Heart left ventricle (tissue), 16 donors: ENCODE measurements at regions not wholly inside any gene's neighbourhood (a gene's known extent, or its start where the extent isn't known, plus 50 kb on each side); places are given as distances from the start of the nearest gene placed in this dataset.

Experiments used
- ATAC-seq, 4 donors: fragments of 200-7000 bp; cut with Tn5 transposase; one replicate each; pipeline ENCODE4 v1.9.1; 2020 to 2022; ENCODE audit warnings: moderate library complexity in 4 of 4, mild to moderate bottlenecking in 3 of 4, moderate number of reproducible peaks in 1 of 4
- DNase-seq, 5 donors: peaks; one replicate each; pipeline ENCODE4 v3.0.0-alpha.2; 2020
- H3K27ac ChIP-seq, 12 donors: fragments of 200-600 bp; sonication (generic) in 4 of 12; one replicate each; pipeline versions ENCODE4 v1.5.0 to v1.8.0; 2016 to 2022; ENCODE audit warnings: mild to moderate bottlenecking in 2 of 12
- H3K27me3 ChIP-seq, 9 donors: fragments of 200-600 bp; sonication (generic) in 2 of 9; one replicate each; pipeline versions ENCODE4 v1.5.1 to v1.8.0; 2016 to 2022; ENCODE audit warnings: mild to moderate bottlenecking in 3 of 9
- H3K36me3 ChIP-seq, 9 donors: fragments of 200-600 bp; sonication (generic) in 2 of 9; one replicate each; pipeline versions ENCODE4 v1.5.0 to v1.8.0; 2018 to 2022; ENCODE audit warnings: mild to moderate bottlenecking in 2 of 9
- H3K4me1 ChIP-seq, 12 donors: fragments of 200-600 bp; sonication (generic) in 4 of 12; one replicate each; pipeline versions ENCODE4 v1.5.0 to v1.8.0; 2016 to 2022; ENCODE audit warnings: mild to moderate bottlenecking in 3 of 12
- H3K4me3 ChIP-seq, 12 donors: fragments of 200-600 bp; sonication (generic) in 4 of 12; one replicate each; pipeline versions ENCODE4 v1.5.0 to v1.8.0; 2017 to 2022; ENCODE audit warnings: mild to moderate bottlenecking in 9 of 12, moderate library complexity in 4 of 12
- H3K9me3 ChIP-seq, 12 donors: fragments of 200-600 bp; sonication (generic) in 4 of 12; one replicate each; pipeline versions ENCODE4 v1.5.0 to v1.8.0; 2016 to 2022; ENCODE audit warnings: mild to moderate bottlenecking in 1 of 12
- CTCF ChIP-seq, 12 donors: fragments of 200-600 bp; sonication (generic) in 4 of 12; IDR thresholded peaks; one replicate each; pipeline versions ENCODE4 v1.5.0 to v1.8.0; 2018 to 2022; ENCODE audit warnings: antibody characterized with exemption in 12 of 12, mild to moderate bottlenecking in 5 of 12
- POLR2A ChIP-seq, 2 donors: fragments of 450-650 bp; IDR thresholded peaks; one replicate each; pipeline ENCODE4 v1.6.1; 2017; ENCODE audit warnings: antibody characterized with exemption in 2 of 2, mild to moderate bottlenecking in 2 of 2, moderate library complexity in 2 of 2
- WGBS, 4 donors: extraction: QIAGEN DNeasy Blood & Tissue Kit in 2 of 4; methylation state at CpG; one replicate each; pipeline versions ENCODE4 v1.1.5 to v1.1.7; 2013 to 2018; 5-methylcytosine and 5-hydroxymethylcytosine counted together
- intact Hi-C, 10 donors: fragments of 100-400 bp; cut with DNase I; formaldehyde crosslinking; loops; one replicate each; pipeline versions ENCODE4 v1.11.1 to v1.14.2; 2022
- donor health status: ischemic (EF 13 %, LVEDD 7.1; RV severe dilation, severe dysfunction).
- donor health status: healthy with polysubstance abuse.
- donor health status: DM: no; HTN: yes; CAD: no.
- donor health status: DM: no; HTN: no; CAD: no.
- donor health status: ischemic (EF 25% LVEDD 6.9; RV normal size, moderate dysfunction).
- donor health status: ischemic (EF 25% LVEDD 5.7; RV mildly dilated, moderate dysfunction).
- donor health status: healthy.
- donor health status: DM: yes; HTN: yes; CAD: no.
- donor health status: ischemic (EF 35%, LVEDD 5.7; RV mildly dilated, moderate dysfunction).
- donor health status: nonischemic (EF 11% LVEDD 7.7; RV severe dilation, severe dysfunction).
- donor health status: DM: yes; HTN: yes; CAD: no.
- donor health status: PGD.
- donor health status: ischemic (EF 29% LVEDD 5.4; RV normal size, mild dysfunction).
- donor health status: nonischemic (EF 23%, LVEDD 6.1; RV moderate dilation, normal function).

GRCh38 chr6:163994566-163994965, 580.0 kb downstream of the QKI start:
- no peak for TF ChIP-seq CTCF (IDR thresholded peaks at IDR 0.05)
- TF ChIP-seq POLR2A (IDR thresholded peaks at IDR 0.05), result no peak
- ATAC-seq (no peak), DNase-seq (no peak)
- intact Hi-C loops, result no loop called here
- Histone ChIP-seq H3K4me3 (no peak overlapping the region), H3K36me3 (no peaks in the 10 kb centered on the region), H3K4me1 (no peaks in the 10 kb centered on the region), H3K27me3 (no peaks in the 10 kb centered on the region), H3K27ac (no peak overlapping the region), H3K9me3 (no peaks in the 10 kb centered on the region)
- 75 to 80% (median 75%) methylated on average over 5 of the region's 5 CpGs for WGBS, 4 donors

- 96 to 97% (median 97%) methylated on average over 6 of the region's 6 CpGs for WGBS, 4 donors
- no peaks in the 10 kb centered on the region for H3K9me3 ChIP-seq
- intact Hi-C loops, result no loop called here
- no peak for DNase-seq
- ATAC-seq, result no peak
- no peaks in the 10 kb centered on the region for H3K27me3 ChIP-seq
- TF ChIP-seq CTCF (IDR thresholded peaks at IDR 0.05) (no peak), POLR2A (IDR thresholded peaks at IDR 0.05) (no peak)
- H3K4me3 ChIP-seq, result no peak overlapping the region
- no peaks in the 10 kb centered on the region for H3K36me3 ChIP-seq
- no peaks in the 10 kb centered on the region for H3K4me1 ChIP-seq
- H3K27ac ChIP-seq, result no peak overlapping the region
Observed at GRCh38 chr6:163992701-163993100, 578.2 kb downstream of the QKI start.

- intact Hi-C loops, result no loop called here
Observed at GRCh38 chr6:163992056-163992455, 577.5 kb downstream of the QKI start.

GRCh38 chr6:163991321-163991720, 576.8 kb downstream of the QKI start:
- Histone ChIP-seq H3K27ac (no peak overlapping the region), H3K27me3 (no peaks in the 10 kb centered on the region), H3K9me3 (no peaks in the 10 kb centered on the region), H3K36me3 (no peaks in the 10 kb centered on the region), H3K4me1 (peaks cover 0 to 5% (median under 1%) of the 10 kb centered on the region in 12 donors), H3K4me3 (no peak overlapping the region)
- DNase-seq (no peak), ATAC-seq (no peak)
- TF ChIP-seq POLR2A (IDR thresholded peaks at IDR 0.05), result no peak
- no peak for TF ChIP-seq CTCF (IDR thresholded peaks at IDR 0.05)
- WGBS, 4 donors, result 77 to 93% (median 85%) methylated on average over 4 of the region's 4 CpGs
- intact Hi-C loops, result no loop called here

More at GRCh38 chr6:163992056-163992455, 577.5 kb downstream of the QKI start:
- H3K4me3 ChIP-seq, result no peak overlapping the region
- no peak overlapping the region for H3K27ac ChIP-seq
- no peaks in the 10 kb centered on the region for H3K9me3 ChIP-seq
- ATAC-seq (no peak), DNase-seq (no peak)
- H3K4me1 ChIP-seq, result peaks cover 0 to 2% (median 0%) of the 10 kb centered on the region in 12 donors
- no peak for TF ChIP-seq POLR2A (IDR thresholded peaks at IDR 0.05)
- TF ChIP-seq CTCF (IDR thresholded peaks at IDR 0.05), result no peak
- H3K27me3 ChIP-seq, result no peaks in the 10 kb centered on the region
- H3K36me3 ChIP-seq, result no peaks in the 10 kb centered on the region
